ENCODE measurements at regions not wholly inside any gene's neighbourhood (a gene's known extent, or its start where the extent isn't known, plus 50 kb on each side); places are given as distances from the start of the nearest gene placed in this dataset.

DNA sequence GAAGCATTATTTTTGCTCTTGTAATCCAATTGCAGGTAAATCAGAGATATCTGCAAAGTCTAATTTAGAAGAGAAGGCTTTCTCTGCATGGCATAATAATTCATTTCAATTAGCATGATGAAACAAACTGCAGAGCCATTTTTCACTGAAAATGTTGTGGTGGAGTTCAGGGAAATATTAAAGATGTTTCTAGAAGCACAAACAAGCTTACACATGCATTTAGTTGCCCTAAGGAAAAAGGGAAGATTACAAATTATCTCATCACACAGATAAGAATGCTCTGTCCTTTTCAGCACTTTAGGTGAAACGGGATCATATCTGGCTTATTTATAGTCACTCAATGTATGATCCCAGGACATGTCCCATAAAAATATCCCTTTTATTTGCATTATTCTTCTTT lies 252.1 kb upstream of the TANK start:
- no peak overlapping the region for H3K4me3 Mint-ChIP-seq
- H3K9me3 Mint-ChIP-seq, result no peaks in the 10 kb centered on the region
- peak overlapping the region in 2 of 3 experiments; percentile 47 to 53 for H3K27ac Mint-ChIP-seq
- H3K4me1 Mint-ChIP-seq, result peaks cover 65% of the 10 kb centered on the region
- H3K27me3 Mint-ChIP-seq (ENCODE audit: low read depth), result no peaks in the 10 kb centered on the region
- no peaks in the 10 kb centered on the region for H3K36me3 Mint-ChIP-seq (ENCODE audit: low read depth)
- TF ChIP-seq, protein P1, sequence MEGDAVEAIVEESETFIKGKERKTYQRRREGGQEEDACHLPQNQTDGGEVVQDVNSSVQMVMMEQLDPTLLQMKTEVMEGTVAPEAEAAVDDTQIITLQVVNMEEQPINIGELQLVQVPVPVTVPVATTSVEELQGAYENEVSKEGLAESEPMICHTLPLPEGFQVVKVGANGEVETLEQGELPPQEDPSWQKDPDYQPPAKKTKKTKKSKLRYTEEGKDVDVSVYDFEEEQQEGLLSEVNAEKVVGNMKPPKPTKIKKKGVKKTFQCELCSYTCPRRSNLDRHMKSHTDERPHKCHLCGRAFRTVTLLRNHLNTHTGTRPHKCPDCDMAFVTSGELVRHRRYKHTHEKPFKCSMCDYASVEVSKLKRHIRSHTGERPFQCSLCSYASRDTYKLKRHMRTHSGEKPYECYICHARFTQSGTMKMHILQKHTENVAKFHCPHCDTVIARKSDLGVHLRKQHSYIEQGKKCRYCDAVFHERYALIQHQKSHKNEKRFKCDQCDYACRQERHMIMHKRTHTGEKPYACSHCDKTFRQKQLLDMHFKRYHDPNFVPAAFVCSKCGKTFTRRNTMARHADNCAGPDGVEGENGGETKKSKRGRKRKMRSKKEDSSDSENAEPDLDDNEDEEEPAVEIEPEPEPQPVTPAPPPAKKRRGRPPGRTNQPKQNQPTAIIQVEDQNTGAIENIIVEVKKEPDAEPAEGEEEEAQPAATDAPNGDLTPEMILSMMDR (IDR thresholded peaks at IDR 0.05; ENCODE audit: unreplicated experiment in 3 of 3), result no peak

DNA sequence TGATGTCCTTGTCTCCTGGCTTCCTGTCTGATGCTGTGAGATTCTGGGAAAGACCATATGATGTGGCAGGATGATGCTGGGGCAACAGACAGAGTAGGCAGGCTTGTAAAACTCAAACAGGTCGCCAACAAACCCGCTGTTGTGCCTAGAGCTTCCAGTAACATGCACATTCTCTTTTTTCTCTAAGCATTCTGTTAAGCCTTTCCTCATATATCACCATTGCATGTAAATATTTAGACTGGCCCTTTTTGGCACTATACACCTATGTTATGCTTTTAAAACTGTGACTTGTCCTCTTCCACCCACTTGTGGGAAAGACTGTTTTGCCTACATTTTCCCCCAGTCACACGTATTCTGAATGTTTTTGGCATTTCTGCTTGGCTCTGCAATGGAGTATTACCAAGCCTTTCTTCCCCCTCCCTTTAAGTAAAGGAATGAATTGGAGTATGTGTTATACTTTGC lies 250.4 kb upstream of the TANK start:
- Mint-ChIP-seq H3K27me3 (ENCODE audit: low read depth) (no peaks in the 10 kb centered on the region), H3K4me3 (no peak overlapping the region), H3K36me3 (ENCODE audit: low read depth) (no peaks in the 10 kb centered on the region), H3K4me1 (peaks cover 57% of the 10 kb centered on the region), H3K9me3 (no peaks in the 10 kb centered on the region), H3K27ac (peak overlapping the region; percentile 45 to 88 (median 72))
- TF ChIP-seq, protein P1 (IDR thresholded peaks at IDR 0.05; ENCODE audit: unreplicated experiment in 3 of 3), result no peak

DNA sequence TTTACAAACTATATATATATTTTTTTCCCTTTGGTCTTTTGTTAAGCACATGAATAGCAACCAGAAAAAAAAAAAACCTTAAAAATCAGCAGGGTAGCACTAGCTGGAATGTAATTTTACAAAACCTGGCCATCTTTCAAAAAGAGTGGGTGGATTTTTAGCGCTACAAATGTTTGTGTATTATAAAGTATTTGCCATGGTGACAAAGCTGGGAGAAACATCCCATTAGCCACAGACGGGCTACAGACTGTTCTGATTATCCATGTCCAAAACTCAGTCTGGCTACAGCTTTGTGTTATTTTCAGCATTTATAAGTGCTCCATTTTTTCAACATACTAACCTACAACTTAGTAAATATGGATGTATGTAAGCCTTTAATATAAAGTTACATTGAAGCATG lies 249.5 kb upstream of the TANK start:
- Mint-ChIP-seq H3K9me3 (peaks cover 6% of the 10 kb centered on the region), H3K4me1 (peaks cover 56% of the 10 kb centered on the region), H3K27ac (peak overlapping the region; percentile 72 to 88 (median 73)), H3K27me3 (ENCODE audit: low read depth) (no peaks in the 10 kb centered on the region), H3K36me3 (ENCODE audit: low read depth) (no peaks in the 10 kb centered on the region), H3K4me3 (peak overlapping the region in 1 of 3 experiments; percentile 8)
- TF ChIP-seq, protein P1 (IDR thresholded peaks at IDR 0.05; ENCODE audit: unreplicated experiment in 3 of 3), result no peak

DNA sequence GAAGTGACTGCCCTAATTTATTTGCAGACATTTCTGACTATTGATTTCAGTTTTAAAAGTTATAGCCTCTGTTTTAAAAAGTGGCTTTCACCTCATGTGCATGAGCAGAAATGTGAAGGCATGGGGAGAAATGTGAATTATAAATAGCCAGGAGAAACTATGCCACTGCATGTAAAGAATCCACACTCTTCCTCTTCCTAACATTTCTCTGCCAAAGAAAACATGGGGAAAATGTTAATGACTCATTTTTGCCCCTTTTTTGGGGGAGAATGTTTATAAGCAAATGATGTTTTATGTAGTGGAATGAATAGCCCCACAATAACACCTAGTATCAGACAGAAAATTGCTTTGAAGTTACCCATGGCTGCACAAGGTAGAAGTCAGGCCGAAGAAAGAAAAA lies 249.0 kb upstream of the TANK start:
- H3K36me3 Mint-ChIP-seq (ENCODE audit: low read depth), result no peaks in the 10 kb centered on the region
- peak overlapping the region; percentile 72 to 82 (median 76) for H3K27ac Mint-ChIP-seq
- TF ChIP-seq, protein P1 (IDR thresholded peaks at IDR 0.05; ENCODE audit: unreplicated experiment in 3 of 3), result no peak
- no peaks in the 10 kb centered on the region for H3K27me3 Mint-ChIP-seq (ENCODE audit: low read depth)
- H3K4me1 Mint-ChIP-seq, result peaks cover 51% of the 10 kb centered on the region
- peaks cover 6% of the 10 kb centered on the region for H3K9me3 Mint-ChIP-seq
- H3K4me3 Mint-ChIP-seq, result no peak overlapping the region

DNA sequence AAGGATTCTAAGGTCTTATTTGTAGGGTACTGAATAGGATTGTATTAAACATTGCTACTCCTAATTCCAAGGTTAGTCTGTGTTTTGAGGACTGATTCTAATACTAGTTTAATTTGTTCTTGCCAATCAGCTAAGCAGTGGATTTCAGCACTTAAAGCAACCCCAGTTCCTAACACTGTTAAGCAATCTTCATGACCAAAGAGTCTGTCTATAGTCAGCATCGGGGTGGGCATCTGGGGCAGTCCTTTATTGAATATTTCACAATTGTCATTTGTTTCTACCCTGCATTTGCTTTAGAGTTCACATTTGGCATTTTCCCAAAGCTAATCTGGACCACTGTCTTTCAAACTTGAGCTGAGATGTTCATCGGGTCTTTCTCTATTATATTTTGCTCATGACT lies 248.0 kb upstream of the TANK start:
- H3K9me3 Mint-ChIP-seq, result peaks cover 6% of the 10 kb centered on the region
- no peaks in the 10 kb centered on the region for H3K27me3 Mint-ChIP-seq (ENCODE audit: low read depth)
- H3K4me3 Mint-ChIP-seq, result no peak overlapping the region
- no peaks in the 10 kb centered on the region for H3K36me3 Mint-ChIP-seq (ENCODE audit: low read depth)
- TF ChIP-seq, protein P1 (IDR thresholded peaks at IDR 0.05; ENCODE audit: unreplicated experiment in 3 of 3), result no peak
- H3K27ac Mint-ChIP-seq, result peak overlapping the region in 1 of 3 experiments; percentile 72
- peaks cover 45% of the 10 kb centered on the region for H3K4me1 Mint-ChIP-seq

DNA sequence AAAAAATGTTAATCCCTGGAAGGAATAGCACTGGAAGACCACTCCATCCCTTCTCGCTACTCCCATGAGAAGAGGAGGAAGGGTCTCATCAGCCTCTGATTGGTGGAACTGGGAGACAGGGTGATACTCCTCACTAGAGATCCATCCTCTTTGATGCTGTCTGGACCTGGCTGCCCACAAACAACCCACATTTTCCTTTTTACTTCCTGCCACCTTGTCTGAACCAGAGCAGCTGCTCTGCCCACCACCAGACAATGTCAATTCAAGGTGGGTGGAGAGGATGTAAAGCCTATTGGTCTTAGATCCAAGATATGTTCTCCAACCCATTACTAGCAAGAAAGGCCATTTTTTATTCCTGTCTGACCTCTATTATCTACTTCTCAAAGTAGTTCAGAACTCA lies 246.9 kb upstream of the TANK start:
- Mint-ChIP-seq H3K4me3 (no peak overlapping the region), H3K9me3 (peaks cover 6% of the 10 kb centered on the region), H3K27me3 (ENCODE audit: low read depth) (no peaks in the 10 kb centered on the region), H3K4me1 (peaks cover 47% of the 10 kb centered on the region), H3K36me3 (ENCODE audit: low read depth) (no peaks in the 10 kb centered on the region), H3K27ac (no peak overlapping the region)
- TF ChIP-seq, protein P1 (IDR thresholded peaks at IDR 0.05; ENCODE audit: unreplicated experiment in 3 of 3), result no peak

Data from nephron (organoid).